Aorta (tissue), 5 donors: ENCODE measurements at regions not wholly inside any gene's neighbourhood (a gene's known extent, or its start where the extent isn't known, plus 50 kb on each side); places are given as distances from the start of the nearest gene placed in this dataset.

Source experiments
- ATAC-seq: fragments of 200-7000 bp; cut with Tn5 transposase; one replicate; pipeline ENCODE4 v1.9.1; 2022; ENCODE audit warnings: moderate library complexity; ENCODE audit not compliant: low FRiP score
- DNase-seq, 2 donors: peaks; one replicate each; pipeline ENCODE4 v3.0.0-alpha.2; 2020
- H3K27ac ChIP-seq, 2 donors: one replicate each; pipeline ENCODE4 v1.5.1; 2013; ENCODE audit warnings: low read length in 2 of 2, mild to moderate bottlenecking in 2 of 2, moderate library complexity in 2 of 2, control low read depth in 1 of 2, inconsistent platforms in 1 of 2, low read depth in 1 of 2
- H3K27me3 ChIP-seq, 2 donors: one replicate each; pipeline ENCODE4 v1.6.1; 2013; ENCODE audit warnings: control low read depth in 1 of 2, low read length in 1 of 2, mild to moderate bottlenecking in 1 of 2, moderate library complexity in 1 of 2; ENCODE audit not compliant: insufficient read depth in 2 of 2, control insufficient read depth in 1 of 2
- H3K36me3 ChIP-seq, 2 donors: one replicate each; pipeline ENCODE4 v1.6.1; 2013; ENCODE audit warnings: control low read depth in 1 of 2, low read length in 1 of 2, mild to moderate bottlenecking in 1 of 2; ENCODE audit not compliant: insufficient read depth in 2 of 2, control insufficient read depth in 1 of 2
- H3K4me1 ChIP-seq, 2 donors: one replicate each; pipeline ENCODE4 v1.6.1; 2013; ENCODE audit warnings: low read length in 2 of 2, control low read depth in 1 of 2, mild to moderate bottlenecking in 1 of 2, moderate library complexity in 1 of 2; ENCODE audit not compliant: insufficient read depth in 2 of 2, control insufficient read depth in 1 of 2
- H3K4me3 ChIP-seq, 2 donors: one replicate each; pipeline ENCODE4 v1.5.1; 2013; ENCODE audit warnings: low read length in 2 of 2, control low read depth in 1 of 2, mild to moderate bottlenecking in 1 of 2
- H3K9me3 ChIP-seq: one replicate; pipeline ENCODE4 v1.6.1; 2013; ENCODE audit warnings: mild to moderate bottlenecking, low read length; ENCODE audit not compliant: control insufficient read depth
- WGBS, 2 donors: extraction: QIAGEN DNeasy Blood & Tissue Kit; methylation state at CpG; one replicate each; pipeline ENCODE4 v1.1.7; 2013; 5-methylcytosine and 5-hydroxymethylcytosine counted together
- intact Hi-C, 2 donors: fragments of 100-400 bp; cut with DNase I; formaldehyde crosslinking; loops; one replicate each; pipeline versions ENCODE4 v1.14.2 to v1.15.0; 2022
- donor health status: healthy with polysubstance abuse.
- donor health status: Bipolar disorder and iron deficiency.
- donor health status: DM: no; HTN: no; CAD: no.
- donor health status: DM: no; HTN: no; CAD: no.
- donor health status: DM: yes; HTN: yes; CAD: no.

- DNase-seq (peak in 1 of 2 donors; percentile 67), ATAC-seq (no peak)
- WGBS, 2 donors = 91 to 94% methylated on average over 9 of the region's 9 CpGs
These were observed 72.0 kb downstream of the CPN2 start for GRCh38 chr3:194279101-194279500.

GRCh38 chr3:194279701-194280360, 71.3 kb downstream of the CPN2 start:
- intact Hi-C loops = loop anchor here in 1 of 2 donors (5.0 kb wide), 1 partner anchor 143 kb away; the partner anchor contains the start of gene HES1
- H3K27ac ChIP-seq = no peak overlapping the region
- H3K9me3 ChIP-seq = no peaks in the 10 kb centered on the region
- H3K36me3 ChIP-seq = no peaks in the 10 kb centered on the region
- ATAC-seq (no peak), DNase-seq (peak in 1 of 2 donors; percentile 46)
- 96 to 97% methylated on average over 5 of the region's 5 CpGs for WGBS, 2 donors
- H3K4me1 ChIP-seq = peaks cover 4 to 6% of the 10 kb centered on the region in 2 donors
- no peak overlapping the region for H3K4me3 ChIP-seq
- no peaks in the 10 kb centered on the region for H3K27me3 ChIP-seq

More at GRCh38 chr3:194279101-194279500, 72.0 kb downstream of the CPN2 start:
- Histone ChIP-seq H3K27ac (no peak overlapping the region), H3K27me3 (no peaks in the 10 kb centered on the region), H3K4me3 (no peak overlapping the region), H3K36me3 (no peaks in the 10 kb centered on the region), H3K9me3 (no peaks in the 10 kb centered on the region), H3K4me1 (peaks cover 4 to 6% of the 10 kb centered on the region in 2 donors)
- intact Hi-C loops = loop anchor here in 1 of 2 donors (5.0 kb wide), 1 partner anchor 142 kb away; the partner anchor contains the start of gene HES1

GRCh38 chr3:194280777-194281176, 70.4 kb downstream of the CPN2 start:
- H3K27ac ChIP-seq = no peak overlapping the region
- intact Hi-C loops = no loop called here
- WGBS, 2 donors = 93 to 96% methylated on average over 2 of the region's 2 CpGs
- peaks cover 3 to 4% of the 10 kb centered on the region in 2 donors for H3K4me1 ChIP-seq
- ATAC-seq = no peak
- no peaks in the 10 kb centered on the region for H3K36me3 ChIP-seq
- H3K27me3 ChIP-seq = no peaks in the 10 kb centered on the region
- H3K9me3 ChIP-seq = no peaks in the 10 kb centered on the region
- peak in 1 of 2 donors; percentile 15 for DNase-seq
- H3K4me3 ChIP-seq = no peak overlapping the region

GRCh38 chr3:194281306-194281705, 69.8 kb downstream of the CPN2 start:
- Histone ChIP-seq H3K9me3 (no peaks in the 10 kb centered on the region), H3K27ac (no peak overlapping the region), H3K4me3 (no peak overlapping the region), H3K4me1 (peaks cover 3 to 4% of the 10 kb centered on the region in 2 donors), H3K36me3 (no peaks in the 10 kb centered on the region), H3K27me3 (no peaks in the 10 kb centered on the region)
- WGBS, 2 donors = 97 to 98% methylated on average over 8 of the region's 8 CpGs
- DNase-seq (peak in 1 of 2 donors; percentile 36), ATAC-seq (no peak)
- intact Hi-C loops = no loop called here

- 93 to 96% methylated on average over 10 of the region's 10 CpGs for WGBS, 2 donors
- Histone ChIP-seq H3K27me3 (no peaks in the 10 kb centered on the region), H3K27ac (no peak overlapping the region), H3K4me1 (peaks cover 3 to 4% of the 10 kb centered on the region in 2 donors), H3K36me3 (no peaks in the 10 kb centered on the region), H3K4me3 (no peak overlapping the region), H3K9me3 (no peaks in the 10 kb centered on the region)
- ATAC-seq (no peak), DNase-seq (no peak)
- intact Hi-C loops = no loop called here
These were observed 69.4 kb downstream of the CPN2 start for GRCh38 chr3:194281766-194282165.

- 91 to 93% methylated on average over 15 of the region's 15 CpGs for WGBS, 2 donors
- Histone ChIP-seq H3K4me3 (no peak overlapping the region), H3K9me3 (no peaks in the 10 kb centered on the region), H3K27me3 (no peaks in the 10 kb centered on the region), H3K27ac (no peak overlapping the region), H3K36me3 (no peaks in the 10 kb centered on the region), H3K4me1 (peaks cover 2 to 4% of the 10 kb centered on the region in 2 donors)
- intact Hi-C loops = no loop called here
- DNase-seq (peak in 1 of 2 donors; percentile 35), ATAC-seq (no peak)
These were observed 68.5 kb downstream of the CPN2 start for GRCh38 chr3:194282436-194283122.

GRCh38 chr3:194283221-194284006, 67.7 kb downstream of the CPN2 start:
- no peaks in the 10 kb centered on the region for H3K36me3 ChIP-seq
- H3K27ac ChIP-seq = no peak overlapping the region
- WGBS, 2 donors = 78 to 81% methylated on average over 12 of the region's 12 CpGs
- H3K4me1 ChIP-seq = peaks cover 0 to under 1% of the 10 kb centered on the region in 2 donors
- ATAC-seq (peak; percentile 40), DNase-seq (peak in 1 of 2 donors; percentile 45)
- intact Hi-C loops = no loop called here
- H3K4me3 ChIP-seq = no peak overlapping the region
- no peaks in the 10 kb centered on the region for H3K9me3 ChIP-seq
- no peaks in the 10 kb centered on the region for H3K27me3 ChIP-seq

GRCh38 chr3:194284351-194284750, 66.8 kb downstream of the CPN2 start:
- H3K4me3 ChIP-seq = no peak overlapping the region
- H3K36me3 ChIP-seq = no peaks in the 10 kb centered on the region
- ATAC-seq (no peak), DNase-seq (peak in 1 of 2 donors; percentile 39)
- no peaks in the 10 kb centered on the region for H3K4me1 ChIP-seq
- intact Hi-C loops = no loop called here
- H3K27ac ChIP-seq = no peak overlapping the region
- no peaks in the 10 kb centered on the region for H3K27me3 ChIP-seq
- 97% methylated on average over 5 of the region's 5 CpGs for WGBS, 2 donors
- no peaks in the 10 kb centered on the region for H3K9me3 ChIP-seq
